Endothelial cell of umbilical vein (primary cell): ENCODE measurements at regions not wholly inside any gene's neighbourhood (a gene's known extent, or its start where the extent isn't known, plus 50 kb on each side); places are given as distances from the start of the nearest gene placed in this dataset.

Source experiments
- BruUV-seq: library from RNA; stranded (reverse); fragments of 400-500 nt; replicated peaks from 2 replicates; lab custom pipeline; 2021; lab: Mats Ljungman, UMichigan
- CTCF ChIA-PET: fragments of 300-600, 350-600 bp; sonication (Branson Sonifier 250); formaldehyde crosslinking; loops from one replicate; lab custom pipeline; 2021; ENCODE audit warnings: antibody characterized with exemption, inconsistent platforms; lab: Charles Lee
- POLR2A ChIA-PET: fragments of 300-600, 350-600 bp; sonication (Branson Sonifier 250); formaldehyde crosslinking; loops from one replicate; lab custom pipeline; 2021; ENCODE audit warnings: antibody characterized with exemption, inconsistent platforms; lab: Charles Lee
- DNase-seq: peaks from one replicate; pipeline ENCODE4 v3.0.0-alpha.2; 2011; ENCODE audit warnings: low read depth, low spot score
- FAIRE-seq: peaks from 2 replicates; lab custom pipeline; 2011; peaks lifted over from hg19 to GRCh38; lab: Jason Lieb, UNC
- H2AFZ ChIP-seq: 2 replicates; pipeline ENCODE4 v1.6.0; 2012; ENCODE audit warnings: low read depth, low read length, control low read depth, inconsistent platforms
- H3K27ac ChIP-seq: 2 replicates; pipeline ENCODE4 v1.5.1; 2011; ENCODE audit warnings: low read depth, mild to moderate bottlenecking, control low read depth, low read length, moderate library complexity; ENCODE audit not compliant: insufficient read depth
- H3K27me3 ChIP-seq, 2 experiments: 2 replicates each; pipeline versions ENCODE4 v1.6.0 to v1.6.1; 2011; ENCODE audit warnings: low read length in 2 of 2, mixed read lengths in 1 of 2; ENCODE audit not compliant: control insufficient read depth in 2 of 2, insufficient read depth in 2 of 2
- H3K36me3 ChIP-seq, 2 experiments: 2 replicates in 1 of 2; 3 replicates in 1 of 2; pipeline ENCODE4 v1.5.1; 2011; ENCODE audit warnings: low read length in 2 of 2, mild to moderate bottlenecking in 1 of 2, moderate library complexity in 1 of 2; ENCODE audit not compliant: control insufficient read depth in 2 of 2, insufficient read depth in 2 of 2; ENCODE audit errors: extremely low read depth in 1 of 2
- H3K4me1 ChIP-seq: 3 replicates; pipeline ENCODE4 v1.5.1; 2011; ENCODE audit warnings: mild to moderate bottlenecking, low read length; ENCODE audit not compliant: control insufficient read depth, insufficient read depth; ENCODE audit errors: extremely low read depth
- H3K4me2 ChIP-seq: 2 replicates; pipeline ENCODE4 v1.6.1; 2011; ENCODE audit warnings: low read length, control low read depth, mixed read lengths; ENCODE audit not compliant: insufficient read depth
- H3K4me3 ChIP-seq, 3 experiments: fragments of 200-600 bp in 1 of 3; sonication (generic), shearing (Covaris generic) in 1 of 3; replicated peaks in 1 of 3; 2 replicates each; pipeline ENCODE4 v1.5.1; 2011 to 2016; ENCODE audit warnings: control low read depth in 3 of 3, low read length in 3 of 3, mild to moderate bottlenecking in 2 of 3, inconsistent platforms in 1 of 3, low read depth in 1 of 3, moderate library complexity in 1 of 3; ENCODE audit not compliant: insufficient read depth in 1 of 3
- H3K79me2 ChIP-seq: 2 replicates; pipeline ENCODE4 v1.6.0; 2012; ENCODE audit warnings: low read length, inconsistent platforms; ENCODE audit not compliant: control insufficient read depth, insufficient read depth
- H3K9ac ChIP-seq: replicated peaks from 2 replicates; pipeline ENCODE3; 2011; ENCODE audit warnings: low read length, control low read depth; ENCODE audit not compliant: insufficient read depth; ENCODE audit errors: extremely low read depth
- H3K9me1 ChIP-seq: replicated peaks from 3 replicates; pipeline ENCODE4 v1.6.0; 2011; ENCODE audit warnings: mild to moderate bottlenecking, low read length; ENCODE audit not compliant: control insufficient read depth, insufficient read depth; ENCODE audit errors: extremely low read depth
- H3K9me3 ChIP-seq: replicated peaks from 2 replicates; pipeline ENCODE4 v1.5.1; 2012; ENCODE audit warnings: low read length, inconsistent platforms; ENCODE audit not compliant: control insufficient read depth, insufficient read depth
- H4K20me1 ChIP-seq: replicated peaks from 2 replicates; pipeline ENCODE3; 2011; ENCODE audit warnings: mild to moderate bottlenecking, low read length; ENCODE audit not compliant: control insufficient read depth, insufficient read depth; ENCODE audit errors: extremely low read depth
- EZH2 ChIP-seq: IDR thresholded peaks from 2 replicates; pipeline ENCODE4 v1.6.1; 2012; ENCODE audit warnings: borderline replicate concordance, low read depth, mild to moderate bottlenecking, moderate library complexity, low read length, inconsistent platforms; ENCODE audit not compliant: severe bottlenecking
- FOS ChIP-seq: IDR thresholded peaks from 2 replicates; pipeline ENCODE4 v1.6.1; 2011; ENCODE audit warnings: mild to moderate bottlenecking, low read length, moderate library complexity, borderline replicate concordance; ENCODE audit not compliant: insufficient read depth
- GATA2 ChIP-seq: IDR thresholded peaks from 2 replicates; pipeline ENCODE4 v1.7.0; 2011; ENCODE audit warnings: low read depth, mild to moderate bottlenecking, moderate library complexity, mixed read lengths, low read length; ENCODE audit not compliant: insufficient read length, insufficient read depth
- JUN ChIP-seq: IDR thresholded peaks from 2 replicates; pipeline ENCODE4 v1.6.1; 2011; ENCODE audit warnings: borderline replicate concordance, low read depth; ENCODE audit not compliant: insufficient read length, insufficient read depth
- MAX ChIP-seq: IDR thresholded peaks from 2 replicates; pipeline ENCODE4 v1.6.1; 2011; ENCODE audit not compliant: insufficient read depth, insufficient read length
- MYC ChIP-seq: IDR thresholded peaks from one replicate; pipeline ENCODE4 v1.6.1; 2011; ENCODE audit warnings: mild to moderate bottlenecking, low read depth, low read length
- POLR2A ChIP-seq: IDR thresholded peaks from 2 replicates; pipeline ENCODE4 v1.6.1; 2012; ENCODE audit warnings: low read depth, mild to moderate bottlenecking, control low read depth, low read length
- POLR2AphosphoS5 ChIP-seq: IDR thresholded peaks from 2 replicates; pipeline ENCODE4 v1.6.1; 2012; ENCODE audit warnings: low read depth, mild to moderate bottlenecking, control low read depth, low read length, moderate library complexity; ENCODE audit not compliant: insufficient read depth
- dilution Hi-C: fragments of 300-500 bp; cut with MboI; formaldehyde crosslinking; loops from one replicate; pipeline ENCODE4 v1.15.0; 2019; ENCODE audit warnings: low sequenced_read_pairs; ENCODE audit not compliant: extremely low pct_ligation_motif_present
- intact Hi-C: fragments of 100-400 bp; cut with micrococcal nuclease; formaldehyde crosslinking; loops from one replicate; pipeline ENCODE4 v1.10.0; 2022
- TF ChIP-seq, protein P1 (sequence below), 2 donors: IDR thresholded peaks; 1 replicate in 1 of 2; 2 replicates in 1 of 2; pipeline ENCODE4 v1.5.1; 2011; ENCODE audit warnings: low read length in 2 of 2, mild to moderate bottlenecking in 2 of 2, moderate library complexity in 2 of 2, control low read depth in 1 of 2, inconsistent platforms in 1 of 2, low read depth in 1 of 2; ENCODE audit not compliant: insufficient read depth in 1 of 2; ENCODE audit errors: extremely low read depth in 1 of 2

DNA sequence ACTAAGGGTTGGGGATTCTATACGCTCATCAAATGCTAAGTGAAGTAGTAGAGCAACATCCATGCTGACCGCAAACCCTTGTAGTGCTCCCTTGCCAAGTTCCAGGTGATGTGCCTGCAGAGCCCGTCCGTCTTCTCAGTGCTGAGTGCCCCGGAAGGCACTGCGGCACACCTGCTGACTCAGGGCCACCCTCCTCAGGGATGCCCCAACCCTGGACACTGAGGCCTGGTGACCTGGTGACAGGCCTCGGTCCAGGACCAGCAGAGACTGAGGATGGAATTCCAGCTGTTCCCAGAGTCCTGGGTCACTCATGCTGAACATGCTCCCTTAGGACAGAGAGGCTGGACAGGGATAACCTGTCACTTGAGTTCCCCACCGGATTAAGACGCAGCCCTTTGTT lies 422.5 kb downstream of the OCA2 start:
- H3K79me2 ChIP-seq: no peaks in the 10 kb centered on the region
- dilution Hi-C loops (no loop called here), intact Hi-C loops (no loop called here)
- no peak for DNase-seq
- no peaks in the 10 kb centered on the region for H3K9me1 ChIP-seq
- no peaks in the 10 kb centered on the region for H3K36me3 ChIP-seq
- peaks cover 11% of the 10 kb centered on the region for H3K9me3 ChIP-seq
- no peaks in the 10 kb centered on the region for H4K20me1 ChIP-seq
- TF ChIP-seq POLR2AphosphoS5 (no peak), MYC (no peak), EZH2 (no peak), JUN (no peak), GATA2 (no peak), MAX (no peak), POLR2A (no peak), FOS (no peak)
- TF ChIP-seq, protein P1, sequence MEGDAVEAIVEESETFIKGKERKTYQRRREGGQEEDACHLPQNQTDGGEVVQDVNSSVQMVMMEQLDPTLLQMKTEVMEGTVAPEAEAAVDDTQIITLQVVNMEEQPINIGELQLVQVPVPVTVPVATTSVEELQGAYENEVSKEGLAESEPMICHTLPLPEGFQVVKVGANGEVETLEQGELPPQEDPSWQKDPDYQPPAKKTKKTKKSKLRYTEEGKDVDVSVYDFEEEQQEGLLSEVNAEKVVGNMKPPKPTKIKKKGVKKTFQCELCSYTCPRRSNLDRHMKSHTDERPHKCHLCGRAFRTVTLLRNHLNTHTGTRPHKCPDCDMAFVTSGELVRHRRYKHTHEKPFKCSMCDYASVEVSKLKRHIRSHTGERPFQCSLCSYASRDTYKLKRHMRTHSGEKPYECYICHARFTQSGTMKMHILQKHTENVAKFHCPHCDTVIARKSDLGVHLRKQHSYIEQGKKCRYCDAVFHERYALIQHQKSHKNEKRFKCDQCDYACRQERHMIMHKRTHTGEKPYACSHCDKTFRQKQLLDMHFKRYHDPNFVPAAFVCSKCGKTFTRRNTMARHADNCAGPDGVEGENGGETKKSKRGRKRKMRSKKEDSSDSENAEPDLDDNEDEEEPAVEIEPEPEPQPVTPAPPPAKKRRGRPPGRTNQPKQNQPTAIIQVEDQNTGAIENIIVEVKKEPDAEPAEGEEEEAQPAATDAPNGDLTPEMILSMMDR (IDR thresholded peaks at IDR 0.05; ENCODE audit: extremely low read depth in 1 of 2, insufficient read depth in 1 of 2, low read depth in 1 of 2, low read length in 2 of 2): no peak
- no peak for FAIRE-seq
- no peak overlapping the region for H3K4me3 ChIP-seq
- no peaks in the 10 kb centered on the region for H3K4me1 ChIP-seq
- no TSS peak for BruUV-seq
- no peak overlapping the region for H3K9ac ChIP-seq
- ChIA-PET CTCF (no interaction called here), POLR2A (no interaction called here)
- no peak overlapping the region for H2AFZ ChIP-seq
- no peaks in the 10 kb centered on the region for H3K27me3 ChIP-seq
- H3K27ac ChIP-seq: no peak overlapping the region
- no peak overlapping the region for H3K4me2 ChIP-seq
